HCT116 (cell line): ENCODE measurements at regions not wholly inside any gene's neighbourhood (a gene's known extent, or its start where the extent isn't known, plus 50 kb on each side); places are given as distances from the start of the nearest gene placed in this dataset.

Experiments used
- ATF3 ChIP-seq: IDR thresholded peaks from 2 replicates; pipeline ENCODE4 v1.6.1; 2012
- CTCF ChIP-seq, 3 experiments: fragments of 200-600 bp in 1 of 3; sonication (generic) in 1 of 3; IDR thresholded peaks in 2 of 3; conservative IDR thresholded peaks in 1 of 3; 2 replicates each; pipeline ENCODE4 v1.5.1; 2012 to 2017; ENCODE audit warnings: low read depth in 2 of 3, low read length in 2 of 3, antibody characterized with exemption in 1 of 3, borderline replicate concordance in 1 of 3, control low read depth in 1 of 3, mild to moderate bottlenecking in 1 of 3, mixed read lengths in 1 of 3, mixed run types in 1 of 3, moderate library complexity in 1 of 3; ENCODE audit not compliant: insufficient read depth in 1 of 3
- ELF1 ChIP-seq: IDR thresholded peaks from 2 replicates; pipeline ENCODE4 v1.6.1; 2012; ENCODE audit warnings: low read depth, borderline replicate concordance
- MAX ChIP-seq: IDR thresholded peaks from 2 replicates; pipeline ENCODE4 v1.6.1; 2012
- POLR2A ChIP-seq: IDR thresholded peaks from 2 replicates; pipeline ENCODE4 v1.7.0; 2011; ENCODE audit warnings: borderline replicate concordance; ENCODE audit not compliant: insufficient read depth, insufficient read length; ENCODE audit errors: extremely low read depth
- POLR2AphosphoS5 ChIP-seq: IDR thresholded peaks from 2 replicates; pipeline ENCODE4 v1.6.1; 2011; ENCODE audit warnings: mild to moderate bottlenecking, low read depth, low read length, moderate library complexity
- RAD21 ChIP-seq: IDR thresholded peaks from 2 replicates; pipeline ENCODE4 v1.6.1; 2012; ENCODE audit warnings: low read depth, mild to moderate bottlenecking
- REST ChIP-seq: IDR thresholded peaks from 2 replicates; pipeline ENCODE4 v1.6.1; 2012; ENCODE audit warnings: low read depth
- YY1 ChIP-seq: IDR thresholded peaks from 2 replicates; pipeline ENCODE4 v1.6.1; 2011; ENCODE audit warnings: low read length, low read depth, moderate library complexity, mild to moderate bottlenecking; ENCODE audit not compliant: insufficient replicate concordance; ENCODE audit errors: extremely low read depth

GRCh38 chr20:48445827-48446226, 382.0 kb downstream of the PREX1 start:
- no peak for TF ChIP-seq POLR2A
- TF ChIP-seq RAD21 = no peak
- TF ChIP-seq POLR2AphosphoS5 = no peak
- TF ChIP-seq CTCF (IDR thresholded peaks at IDR 0.05 in 2 of 3, conservative IDR thresholded peaks at IDR 0.05 in 1 of 3; ENCODE audit: borderline replicate concordance in 1 of 3, insufficient read depth in 1 of 3, low read depth in 2 of 3, low read length in 2 of 3) = no peak
- no peak for TF ChIP-seq YY1
- no peak for TF ChIP-seq MAX
- TF ChIP-seq ELF1 = no peak
- TF ChIP-seq REST = no peak
- no peak for TF ChIP-seq ATF3
